ENCODE measurements at regions not wholly inside any gene's neighbourhood (a gene's known extent, or its start where the extent isn't known, plus 50 kb on each side); places are given as distances from the start of the nearest gene placed in this dataset.

- Histone ChIP-seq H3K4me1 (ENCODE audit: low read length) (no peaks in the 10 kb centered on the region), H3K9ac (ENCODE audit: low read length) (no peak overlapping the region), H3K27ac (ENCODE audit: low read length) (no peak overlapping the region), H3K9me2 (replicated peaks; ENCODE audit: insufficient read depth, low read length) (no peaks in the 10 kb centered on the region), H3F3A (ENCODE audit: insufficient read depth, low read length) (no peaks in the 10 kb centered on the region), H3K4me2 (ENCODE audit: low read depth, low read length) (no peak overlapping the region), H3K27me3 (replicated peaks; ENCODE audit: insufficient read depth, low read length) (no peaks in the 10 kb centered on the region), H4K20me1 (ENCODE audit: insufficient read depth, low read length) (no peaks in the 10 kb centered on the region), H3K4me3 (ENCODE audit: low read length) (no peak overlapping the region), H3K79me2 (ENCODE audit: low read length) (no peaks in the 10 kb centered on the region), H3K36me3 (replicated peaks; ENCODE audit: insufficient read depth, low read length) (no peaks in the 10 kb centered on the region), H3K9me3 (replicated peaks; ENCODE audit: insufficient read depth, low read length) (no peaks in the 10 kb centered on the region), H2AFZ (ENCODE audit: low read length) (no peak overlapping the region)
- TF ChIP-seq CTCF (IDR thresholded peaks at IDR 0.05; ENCODE audit: low read length): no peak
- no peak for TF ChIP-seq EZH2phosphoT487 (IDR thresholded peaks at IDR 0.05; ENCODE audit: low read length)
- TF ChIP-seq EZH2 (optimal IDR thresholded peaks at IDR 0.05; ENCODE audit: low read depth, low read length): no peak
- no peak for DNase-seq
Observed at GRCh38 chr3:99355465-99355864, 282.9 kb upstream of the COL8A1 start.

- DNase-seq: no peak
- TF ChIP-seq EZH2phosphoT487 (IDR thresholded peaks at IDR 0.05; ENCODE audit: low read length): no peak
- TF ChIP-seq CTCF (IDR thresholded peaks at IDR 0.05; ENCODE audit: low read length): no peak
- no peak for TF ChIP-seq EZH2 (optimal IDR thresholded peaks at IDR 0.05; ENCODE audit: low read depth, low read length)
- no peaks in the 10 kb centered on the region for H3K27me3 ChIP-seq (replicated peaks; ENCODE audit: insufficient read depth, low read length)
- H3K4me2 ChIP-seq (ENCODE audit: low read depth, low read length): no peak overlapping the region
- H3K27ac ChIP-seq (ENCODE audit: low read length): no peak overlapping the region
- H3F3A ChIP-seq (ENCODE audit: insufficient read depth, low read length): no peaks in the 10 kb centered on the region
- H3K9ac ChIP-seq (ENCODE audit: low read length): no peak overlapping the region
- no peaks in the 10 kb centered on the region for H3K4me1 ChIP-seq (ENCODE audit: low read length)
- H3K79me2 ChIP-seq (ENCODE audit: low read length): no peaks in the 10 kb centered on the region
- no peaks in the 10 kb centered on the region for H4K20me1 ChIP-seq (ENCODE audit: insufficient read depth, low read length)
- H3K36me3 ChIP-seq (replicated peaks; ENCODE audit: insufficient read depth, low read length): no peaks in the 10 kb centered on the region
- no peaks in the 10 kb centered on the region for H3K9me2 ChIP-seq (replicated peaks; ENCODE audit: insufficient read depth, low read length)
- no peak overlapping the region for H3K4me3 ChIP-seq (ENCODE audit: low read length)
- H3K9me3 ChIP-seq (replicated peaks; ENCODE audit: insufficient read depth, low read length): no peaks in the 10 kb centered on the region
- H2AFZ ChIP-seq (ENCODE audit: low read length): no peak overlapping the region
Observed at GRCh38 chr3:99352811-99353210, 285.6 kb upstream of the COL8A1 start.

GRCh38 chr3:99351122-99351521 is 287.3 kb upstream of the COL8A1 start:
- Histone ChIP-seq H3K9me2 (replicated peaks; ENCODE audit: insufficient read depth, low read length) (no peaks in the 10 kb centered on the region), H3K4me1 (ENCODE audit: low read length) (no peaks in the 10 kb centered on the region), H3F3A (ENCODE audit: insufficient read depth, low read length) (no peaks in the 10 kb centered on the region), H3K27me3 (replicated peaks; ENCODE audit: insufficient read depth, low read length) (no peaks in the 10 kb centered on the region), H3K9ac (ENCODE audit: low read length) (no peak overlapping the region), H3K79me2 (ENCODE audit: low read length) (no peaks in the 10 kb centered on the region), H3K4me3 (ENCODE audit: low read length) (no peak overlapping the region), H3K4me2 (ENCODE audit: low read depth, low read length) (no peak overlapping the region), H3K27ac (ENCODE audit: low read length) (no peak overlapping the region), H4K20me1 (ENCODE audit: insufficient read depth, low read length) (no peaks in the 10 kb centered on the region), H3K9me3 (replicated peaks; ENCODE audit: insufficient read depth, low read length) (no peaks in the 10 kb centered on the region), H3K36me3 (replicated peaks; ENCODE audit: insufficient read depth, low read length) (no peaks in the 10 kb centered on the region), H2AFZ (ENCODE audit: low read length) (no peak overlapping the region)
- no peak for DNase-seq
- no peak for TF ChIP-seq EZH2 (optimal IDR thresholded peaks at IDR 0.05; ENCODE audit: low read depth, low read length)
- no peak for TF ChIP-seq CTCF (IDR thresholded peaks at IDR 0.05; ENCODE audit: low read length)
- no peak for TF ChIP-seq EZH2phosphoT487 (IDR thresholded peaks at IDR 0.05; ENCODE audit: low read length)
